GM23338 (cell line): ENCODE measurements at regions not wholly inside any gene's neighbourhood (a gene's known extent, or its start where the extent isn't known, plus 50 kb on each side); places are given as distances from the start of the nearest gene placed in this dataset.

Experiments used
- ATAC-seq: fragments of 200-7000 bp; cut with Tn5 transposase; 3 replicates; pipeline ENCODE4 v1.9.1; 2020
- DNase-seq: peaks from one replicate; pipeline ENCODE4 v3.0.0-alpha.2; 2015; ENCODE audit warnings: low spot score
- H2AFZ ChIP-seq: fragments of 200-600 bp; sonication (generic); 2 replicates; pipeline ENCODE4 v1.8.0; 2016; ENCODE audit warnings: antibody characterized with exemption, mild to moderate bottlenecking, moderate library complexity
- H3F3A ChIP-seq: fragments of 200-600 bp; sonication (generic); replicated peaks from 2 replicates; pipeline ENCODE4 v1.8.0; 2017; ENCODE audit warnings: antibody characterized with exemption, mixed run types, low read depth
- H3K27ac ChIP-seq: fragments of 200-600 bp; sonication (generic); 2 replicates; pipeline ENCODE4 v1.6.1; 2016; ENCODE audit warnings: low read depth
- H3K27me3 ChIP-seq: fragments of 200-600 bp; sonication (generic); 2 replicates; pipeline ENCODE4 v1.8.0; 2016; ENCODE audit warnings: mild to moderate bottlenecking, mixed run types, moderate library complexity; ENCODE audit not compliant: insufficient read depth
- H3K36me3 ChIP-seq: fragments of 200-600 bp; sonication (generic); 2 replicates; pipeline ENCODE4 v1.8.0; 2016; ENCODE audit warnings: mild to moderate bottlenecking; ENCODE audit not compliant: insufficient read depth
- H3K4me1 ChIP-seq: fragments of 200-600 bp; sonication (generic); 2 replicates; pipeline ENCODE4 v1.8.0; 2016; ENCODE audit warnings: mild to moderate bottlenecking, moderate library complexity; ENCODE audit not compliant: insufficient read depth
- H3K4me2 ChIP-seq: fragments of 200-600 bp; sonication (generic); 2 replicates; pipeline ENCODE4 v1.7.1; 2017; ENCODE audit warnings: mixed run types
- H3K4me3 ChIP-seq: fragments of 200-600 bp; sonication (generic); 2 replicates; pipeline ENCODE4 v1.6.1; 2016; ENCODE audit warnings: mixed run types
- H3K79me2 ChIP-seq: fragments of 200-600 bp; sonication (generic); replicated peaks from 2 replicates; pipeline ENCODE4 v1.8.0; 2017; ENCODE audit warnings: mild to moderate bottlenecking; ENCODE audit not compliant: insufficient read depth
- H3K9me2 ChIP-seq: fragments of 200-600 bp; sonication (generic); 2 replicates; pipeline ENCODE4 v1.8.0; 2017; ENCODE audit not compliant: insufficient read depth
- H4K20me1 ChIP-seq: fragments of 200-600 bp; sonication (generic); replicated peaks from 2 replicates; pipeline ENCODE4 v1.8.0; 2017; ENCODE audit warnings: mild to moderate bottlenecking; ENCODE audit not compliant: insufficient read depth
- H3K27ac Mint-ChIP-seq: 2 replicates; pipeline ENCODE4 v1.8.0; 2020; ENCODE audit warnings: inconsistent platforms, mild to moderate bottlenecking, moderate library complexity, mixed read lengths
- H3K27me3 Mint-ChIP-seq: 3 replicates; pipeline ENCODE4 v1.8.0; 2022; ENCODE audit warnings: low read depth, mild to moderate bottlenecking, moderate library complexity, mixed read lengths, inconsistent platforms; ENCODE audit not compliant: insufficient read depth, poor library complexity
- H3K36me3 Mint-ChIP-seq: 3 replicates; pipeline ENCODE4 v1.8.0; 2021; ENCODE audit warnings: low read depth, mild to moderate bottlenecking, inconsistent platforms, moderate library complexity, mixed read lengths
- H3K4me1 Mint-ChIP-seq: 3 replicates; pipeline ENCODE4 v1.8.0; 2020; ENCODE audit warnings: mild to moderate bottlenecking, inconsistent platforms, mixed read lengths
- H3K4me3 Mint-ChIP-seq: 3 replicates; pipeline ENCODE4 v1.8.0; 2021; ENCODE audit warnings: moderate library complexity, mild to moderate bottlenecking, inconsistent platforms, mixed read lengths
- H3K9me3 Mint-ChIP-seq: 3 replicates; pipeline ENCODE4 v1.8.0; 2020; ENCODE audit warnings: moderate library complexity, mild to moderate bottlenecking, inconsistent platforms, mixed read lengths
- CREB1 ChIP-seq: fragments of 250-450 bp; sonication (Bioruptor Pico); IDR thresholded peaks from 2 replicates; pipeline ENCODE4 v1.5.0; 2020; ENCODE audit warnings: low read depth, mild to moderate bottlenecking, moderate library complexity
- CTCF ChIP-seq, 2 experiments: fragments of 200-600 bp in 1 of 2; sonication (generic) in 1 of 2; conservative IDR thresholded peaks; 2 replicates each; pipeline versions ENCODE4 v1.5.1 to v1.6.1; 2016 to 2017; ENCODE audit warnings: antibody characterized with exemption in 2 of 2, low read depth in 2 of 2, mild to moderate bottlenecking in 2 of 2, moderate library complexity in 1 of 2
- ETS1 ChIP-seq: IDR thresholded peaks from 2 replicates; pipeline ENCODE4 v1.6.1; 2016; ENCODE audit warnings: antibody characterized with exemption
- EZH2phosphoT487 ChIP-seq: fragments of 200-600 bp; sonication (generic); IDR thresholded peaks from one replicate; pipeline ENCODE4 v1.8.1; 2018; ENCODE audit warnings: antibody characterized with exemption; ENCODE audit not compliant: unreplicated experiment
- NANOG ChIP-seq: IDR thresholded peaks from 2 replicates; pipeline ENCODE4 v1.6.1; 2016; ENCODE audit warnings: antibody characterized with exemption, borderline replicate concordance
- POLR2AphosphoS5 ChIP-seq: IDR thresholded peaks from 2 replicates; pipeline ENCODE4 v1.6.1; 2016; ENCODE audit warnings: antibody characterized with exemption, low read depth
- REST ChIP-seq: IDR thresholded peaks from one replicate; pipeline ENCODE4 v1.6.1; 2018; ENCODE audit warnings: antibody characterized with exemption; ENCODE audit not compliant: unreplicated experiment
- STAT1 ChIP-seq: IDR thresholded peaks from one replicate; pipeline ENCODE4 v1.6.1; 2016; ENCODE audit warnings: antibody characterized with exemption; ENCODE audit not compliant: unreplicated experiment
- ZNF114 ChIP-seq: fragments of 250-450 bp; sonication (Bioruptor Pico); IDR thresholded peaks from 2 replicates; pipeline ENCODE4 v1.5.0; 2020; ENCODE audit warnings: mild to moderate bottlenecking, moderate library complexity
- ZNF331 ChIP-seq: fragments of 250-450 bp; sonication (Bioruptor Pico); IDR thresholded peaks from 2 replicates; pipeline ENCODE4 v1.5.0; 2020; ENCODE audit warnings: low read depth, mild to moderate bottlenecking, moderate library complexity

GRCh38 chrX:13265549-13266132 lies 54.2 kb downstream of the ATXN3L start:
- ATAC-seq, result no peak
- Histone ChIP-seq H3K4me3 (no peak overlapping the region), H3K4me2 (no peak overlapping the region), H3K27me3 (no peaks in the 10 kb centered on the region), H3F3A (no peaks in the 10 kb centered on the region), H3K4me1 (peaks cover 6% of the 10 kb centered on the region; the same call in 1 of the 2 replicates), H2AFZ (no peak overlapping the region), H3K36me3 (no peaks in the 10 kb centered on the region), H4K20me1 (no peaks in the 10 kb centered on the region), H3K27ac (no peak overlapping the region), H3K9me2 (no peaks in the 10 kb centered on the region), H3K79me2 (no peaks in the 10 kb centered on the region)
- Mint-ChIP-seq H3K9me3 (no peaks in the 10 kb centered on the region), H3K4me3 (no peak overlapping the region), H3K4me1 (no peaks in the 10 kb centered on the region), H3K27me3 (no peaks in the 10 kb centered on the region), H3K36me3 (no peaks in the 10 kb centered on the region), H3K27ac (no peak overlapping the region)
- no peak for TF ChIP-seq ZNF114 (CRISPR knock-in tag)
- TF ChIP-seq STAT1, result no peak
- TF ChIP-seq ZNF331 (CRISPR knock-in tag), result no peak
- no peak for TF ChIP-seq CREB1
- no peak for TF ChIP-seq POLR2AphosphoS5
- no peak for DNase-seq

- Histone ChIP-seq H3K27ac (no peak overlapping the region), H3K4me1 (peaks cover 6% of the 10 kb centered on the region; the same call in 1 of the 2 replicates), H3F3A (no peaks in the 10 kb centered on the region), H3K4me3 (no peak overlapping the region), H3K36me3 (no peaks in the 10 kb centered on the region), H3K27me3 (no peaks in the 10 kb centered on the region), H2AFZ (no peak overlapping the region), H3K9me2 (no peaks in the 10 kb centered on the region), H4K20me1 (no peaks in the 10 kb centered on the region), H3K4me2 (no peak overlapping the region), H3K79me2 (no peaks in the 10 kb centered on the region)
- ATAC-seq, result no peak
- Mint-ChIP-seq H3K27ac (no peak overlapping the region), H3K9me3 (no peaks in the 10 kb centered on the region), H3K4me3 (no peak overlapping the region), H3K4me1 (no peaks in the 10 kb centered on the region), H3K36me3 (no peaks in the 10 kb centered on the region), H3K27me3 (no peaks in the 10 kb centered on the region)
- no peak for TF ChIP-seq CTCF (conservative IDR thresholded peaks at IDR 0.05; ENCODE audit: low read depth in 2 of 2)
- TF ChIP-seq REST, result no peak
- TF ChIP-seq EZH2phosphoT487, result no peak
- TF ChIP-seq ETS1, result no peak
- TF ChIP-seq ZNF331 (CRISPR knock-in tag), result no peak
- no peak for TF ChIP-seq NANOG
- no peak for TF ChIP-seq STAT1
- DNase-seq, result peak; percentile 14
These were observed 54.7 kb downstream of the ATXN3L start for GRCh38 chrX:13265111-13265510.
